AG04450 (cell line): ENCODE measurements at regions not wholly inside any gene's neighbourhood (a gene's known extent, or its start where the extent isn't known, plus 50 kb on each side); places are given as distances from the start of the nearest gene placed in this dataset.

Experiments used
- CTCF ChIA-PET: fragments of 300-600, 350-600 bp; formaldehyde crosslinking; extraction: SDS; loops from one replicate; lab custom pipeline; 2022; ENCODE audit warnings: antibody characterized with exemption, inconsistent platforms; lab: Charles Lee
- POLR2A ChIA-PET: fragments of 350-600 bp; formaldehyde crosslinking; extraction: SDS; loops from one replicate; lab custom pipeline; 2021; ENCODE audit warnings: antibody characterized with exemption, inconsistent platforms; lab: Yijun Ruan, JAX
- DNase-seq: peaks from one replicate; pipeline ENCODE4 v3.0.0-alpha.2; 2011; ENCODE audit warnings: low read depth, low spot score
- H3K27ac ChIP-seq: one replicate; pipeline ENCODE4 v1.5.1; 2012; ENCODE audit warnings: low read depth, low read length, control low read depth
- H3K27me3 ChIP-seq: one replicate; pipeline ENCODE4 v1.6.0; 2012; ENCODE audit warnings: low read length; ENCODE audit not compliant: control insufficient read depth, insufficient read depth
- H3K4me3 ChIP-seq: 2 replicates; pipeline ENCODE4 v1.5.1; 2011; ENCODE audit warnings: mild to moderate bottlenecking, low read depth, low read length, control low read depth
- H3K9me3 ChIP-seq: 2 replicates; pipeline ENCODE4 v1.5.1; 2012; ENCODE audit warnings: low read length; ENCODE audit not compliant: control insufficient read depth, insufficient read depth
- CTCF ChIP-seq: IDR thresholded peaks from 2 replicates; pipeline ENCODE4 v1.5.1; 2011; ENCODE audit warnings: low read depth, low read length, control low read depth, inconsistent platforms

GRCh38 chr2:41068740-41069139, 616.9 kb upstream of the SLC8A1 start:
- POLR2A ChIA-PET: no interaction called here
- no peak overlapping the region for H3K27ac ChIP-seq
- no peaks in the 10 kb centered on the region for H3K27me3 ChIP-seq
- DNase-seq: no peak
- no peak for TF ChIP-seq CTCF
- no peaks in the 10 kb centered on the region for H3K9me3 ChIP-seq
- CTCF ChIA-PET: no interaction called here
- no peak overlapping the region for H3K4me3 ChIP-seq

GRCh38 chr2:41078341-41078740, 626.5 kb upstream of the SLC8A1 start:
- TF ChIP-seq CTCF: no peak
- Histone ChIP-seq H3K27me3 (no peaks in the 10 kb centered on the region), H3K4me3 (no peak overlapping the region), H3K9me3 (no peaks in the 10 kb centered on the region), H3K27ac (no peak overlapping the region)
- POLR2A ChIA-PET: no interaction called here
- CTCF ChIA-PET: no interaction called here
- no peak for DNase-seq

GRCh38 chr2:41079011-41079410, 627.1 kb upstream of the SLC8A1 start:
- DNase-seq: no peak
- no peak for TF ChIP-seq CTCF
- POLR2A ChIA-PET: no interaction called here
- CTCF ChIA-PET: no interaction called here
- no peaks in the 10 kb centered on the region for H3K27me3 ChIP-seq
- no peak overlapping the region for H3K4me3 ChIP-seq
- no peaks in the 10 kb centered on the region for H3K9me3 ChIP-seq
- H3K27ac ChIP-seq: no peak overlapping the region

GRCh38 chr2:41084321-41084720, 632.4 kb upstream of the SLC8A1 start:
- ChIA-PET POLR2A (no interaction called here), CTCF (no interaction called here)
- Histone ChIP-seq H3K27ac (no peak overlapping the region), H3K9me3 (no peaks in the 10 kb centered on the region), H3K4me3 (no peak overlapping the region), H3K27me3 (no peaks in the 10 kb centered on the region)
- DNase-seq: no peak
- no peak for TF ChIP-seq CTCF

GRCh38 chr2:41087946-41088345, 636.1 kb upstream of the SLC8A1 start:
- H3K27ac ChIP-seq: no peak overlapping the region
- POLR2A ChIA-PET: no interaction called here
- H3K9me3 ChIP-seq: no peaks in the 10 kb centered on the region
- no peak overlapping the region for H3K4me3 ChIP-seq
- DNase-seq: no peak
- CTCF ChIA-PET: no interaction called here
- TF ChIP-seq CTCF: no peak
- H3K27me3 ChIP-seq: no peaks in the 10 kb centered on the region
